Right lobe of liver (tissue), 4 donors: ENCODE measurements at regions not wholly inside any gene's neighbourhood (a gene's known extent, or its start where the extent isn't known, plus 50 kb on each side); places are given as distances from the start of the nearest gene placed in this dataset.

Experiments used
- CTCF ChIP-seq, 4 donors: fragments of 200-600 bp in 3 of 4; fragments of 450-650 bp in 1 of 4; IDR thresholded peaks; one replicate each; pipeline versions ENCODE4 v1.5.1 to v1.8.0; 2016 to 2022; ENCODE audit warnings: antibody characterized with exemption in 4 of 4, mild to moderate bottlenecking in 2 of 4
- POLR2A ChIP-seq: fragments of 450-650 bp; IDR thresholded peaks from one replicate; pipeline ENCODE4 v1.6.1; 2017; ENCODE audit warnings: antibody characterized with exemption, mild to moderate bottlenecking
- donor health status: DM: no; HTN: no; CAD: no.
- donor health status: DM: no; HTN: no; CAD: no.
- donor health status: DM: no; HTN: yes; CAD: no.

GRCh38 chr1:29409616-29410015 lies 173.3 kb downstream of the PTPRU start:
- TF ChIP-seq POLR2A (no peak), CTCF (IDR thresholded peaks at IDR 0.05) (no peak)
